HEK293 (cell line): ENCODE measurements at regions not wholly inside any gene's neighbourhood (a gene's known extent, or its start where the extent isn't known, plus 50 kb on each side); places are given as distances from the start of the nearest gene placed in this dataset.

Source experiments
- CTCF ChIA-PET: fragments of 350-600 bp; formaldehyde crosslinking; extraction: SDS; loops from one replicate; lab custom pipeline; 2021; ENCODE audit warnings: antibody characterized with exemption; lab: Yijun Ruan, JAX
- POLR2A ChIA-PET: fragments of 300-600 bp; formaldehyde crosslinking; extraction: SDS; loops from one replicate; lab custom pipeline; 2020; ENCODE audit warnings: antibody characterized with exemption, inconsistent platforms; lab: Yijun Ruan, JAX
- H3K27ac ChIP-seq: fragments of 200-500 bp; sonication (Bioruptor generic); 2 replicates; pipeline ENCODE4 v1.5.1; 2014; ENCODE audit warnings: low read depth, low read length, control low read depth, inconsistent platforms; ENCODE audit errors: extremely low read depth
- H3K36me3 ChIP-seq, 2 experiments: fragments of 200-500 bp in 1 of 2; sonication (Bioruptor generic) in 1 of 2; 1 replicate in 1 of 2; 2 replicates in 1 of 2; pipeline ENCODE4 v1.5.1; 2014 to 2017; ENCODE audit warnings: inconsistent platforms in 2 of 2, low read length in 2 of 2; ENCODE audit not compliant: control insufficient read depth in 2 of 2, insufficient read depth in 1 of 2
- H3K4me1 ChIP-seq: fragments of 200-500 bp; sonication (Bioruptor generic); 2 replicates; pipeline ENCODE4 v1.5.1; 2014; ENCODE audit warnings: mild to moderate bottlenecking, low read length, inconsistent platforms; ENCODE audit not compliant: control insufficient read depth, insufficient read depth
- H3K4me3 ChIP-seq: 2 replicates; pipeline ENCODE4 v1.5.1; 2011; ENCODE audit warnings: low read depth, mild to moderate bottlenecking, control low read depth, low read length, moderate library complexity
- H3K9me3 ChIP-seq: fragments of 200-500 bp; sonication (Bioruptor generic); 2 replicates; pipeline ENCODE4 v1.5.1; 2014; ENCODE audit warnings: low read depth, low read length, inconsistent platforms; ENCODE audit not compliant: control insufficient read depth, insufficient read depth
- ATF2 ChIP-seq: fragments of 450-650 bp; formaldehyde crosslinking; IDR thresholded peaks from 2 replicates; pipeline ENCODE4 v1.5.1; 2016; ENCODE audit warnings: missing biosample characterization, missing genetic modification characterization, low read depth
- BCL6B ChIP-seq: fragments of 450-650 bp; formaldehyde crosslinking; IDR thresholded peaks from 2 replicates; pipeline ENCODE4 v1.5.1; 2017; ENCODE audit warnings: missing biosample characterization, missing genetic modification characterization
- PBX3 ChIP-seq: sonication (generic); formaldehyde crosslinking; IDR thresholded peaks from 2 replicates; pipeline ENCODE4 v1.8.1; 2022; ENCODE audit warnings: mild to moderate bottlenecking, moderate library complexity, missing genetic modification reagents
- YY2 ChIP-seq: fragments of 450-650 bp; formaldehyde crosslinking; IDR thresholded peaks from 2 replicates; pipeline ENCODE4 v1.5.1; 2016; ENCODE audit warnings: missing biosample characterization, missing genetic modification characterization
- ZEB2 ChIP-seq: fragments of 450-650 bp; formaldehyde crosslinking; IDR thresholded peaks from 2 replicates; pipeline ENCODE4 v1.5.1; 2016; ENCODE audit warnings: missing biosample characterization, missing genetic modification characterization
- ZNF112 ChIP-seq: fragments of 450-650 bp; formaldehyde crosslinking; IDR thresholded peaks from 2 replicates; pipeline ENCODE4 v1.5.0; 2017; ENCODE audit warnings: missing biosample characterization, missing genetic modification characterization
- ZNF121 ChIP-seq: fragments of 450-650 bp; formaldehyde crosslinking; IDR thresholded peaks from 2 replicates; pipeline ENCODE4 v1.5.1; 2016; ENCODE audit warnings: missing biosample characterization, missing genetic modification characterization
- ZNF169 ChIP-seq: fragments of 450-650 bp; formaldehyde crosslinking; IDR thresholded peaks from 2 replicates; pipeline ENCODE4 v1.5.1; 2016; ENCODE audit warnings: missing biosample characterization, missing genetic modification characterization
- ZNF211 ChIP-seq: fragments of 450-650 bp; formaldehyde crosslinking; IDR thresholded peaks from 2 replicates; pipeline ENCODE4 v1.5.1; 2016; ENCODE audit warnings: low read depth, missing biosample characterization, missing genetic modification characterization
- ZNF214 ChIP-seq: fragments of 450-650 bp; formaldehyde crosslinking; IDR thresholded peaks from 2 replicates; pipeline ENCODE4 v1.5.1; 2017; ENCODE audit warnings: missing biosample characterization, mild to moderate bottlenecking, missing genetic modification characterization, borderline replicate concordance
- ZNF23 ChIP-seq: fragments of 450-650 bp; formaldehyde crosslinking; IDR thresholded peaks from 2 replicates; pipeline ENCODE4 v1.5.1; 2016; ENCODE audit warnings: missing biosample characterization, missing genetic modification characterization, borderline replicate concordance
- ZNF366 ChIP-seq: fragments of 450-650 bp; formaldehyde crosslinking; conservative IDR thresholded peaks from 2 replicates; pipeline ENCODE4 v1.5.1; 2016; ENCODE audit warnings: missing biosample characterization, missing genetic modification characterization
- ZNF501 ChIP-seq: fragments of 450-650 bp; formaldehyde crosslinking; IDR thresholded peaks from 2 replicates; pipeline ENCODE4 v1.5.1; 2016; ENCODE audit warnings: missing biosample characterization, missing genetic modification characterization
- ZNF518A ChIP-seq: fragments of 450-650 bp; formaldehyde crosslinking; conservative IDR thresholded peaks from 2 replicates; pipeline ENCODE4 v1.5.1; 2016; ENCODE audit warnings: low read depth, missing biosample characterization, missing genetic modification characterization
- ZNF529 ChIP-seq: fragments of 450-650 bp; formaldehyde crosslinking; IDR thresholded peaks from 2 replicates; pipeline ENCODE4 v1.5.1; 2017; ENCODE audit warnings: missing genetic modification characterization, missing biosample characterization; ENCODE audit not compliant: insufficient replicate concordance
- ZNF548 ChIP-seq: fragments of 450-650 bp; formaldehyde crosslinking; IDR thresholded peaks from 2 replicates; pipeline ENCODE4 v1.5.1; 2016; ENCODE audit warnings: missing biosample characterization, missing genetic modification characterization
- ZNF629 ChIP-seq: fragments of 450-650 bp; formaldehyde crosslinking; IDR thresholded peaks from 2 replicates; pipeline ENCODE4 v1.5.1; 2017; ENCODE audit warnings: missing biosample characterization, missing genetic modification characterization
- ZNF692 ChIP-seq: fragments of 450-650 bp; formaldehyde crosslinking; IDR thresholded peaks from 2 replicates; pipeline ENCODE4 v1.5.1; 2016; ENCODE audit warnings: missing biosample characterization, missing genetic modification characterization
- ZNF701 ChIP-seq: fragments of 450-650 bp; formaldehyde crosslinking; IDR thresholded peaks from 2 replicates; pipeline ENCODE4 v1.5.1; 2016; ENCODE audit warnings: missing biosample characterization, missing genetic modification characterization
- ZNF768 ChIP-seq: fragments of 450-650 bp; formaldehyde crosslinking; IDR thresholded peaks from 2 replicates; pipeline ENCODE4 v1.5.1; 2018; ENCODE audit warnings: missing biosample characterization, mild to moderate bottlenecking, missing genetic modification characterization

GRCh38 chr13:87358319-87358718 is 312.9 kb upstream of the SLITRK5 start:
- Histone ChIP-seq H3K9me3 (no peaks in the 10 kb centered on the region), H3K27ac (no peak overlapping the region), H3K4me3 (no peak overlapping the region), H3K4me1 (no peaks in the 10 kb centered on the region), H3K36me3 (no peaks in the 10 kb centered on the region)
- CTCF ChIA-PET = interaction anchor here (1.0 kb wide), 1 partner anchor 125 kb away, joined by 3 read pairs; no protein-coding TSS in a partner anchor
- TF ChIP-seq ZNF169 (tag by site-specific recombination) = no peak
- TF ChIP-seq ZNF211 (tag by site-specific recombination) = no peak
- TF ChIP-seq ZEB2 (tag by site-specific recombination) = no peak
- no peak for TF ChIP-seq ZNF629 (tag by site-specific recombination)
- no peak for TF ChIP-seq ZNF701 (tag by site-specific recombination)
- TF ChIP-seq ZNF501 = no peak
- no peak for TF ChIP-seq ZNF518A (tag by site-specific recombination)
- TF ChIP-seq YY2 (tag by site-specific recombination) = no peak
- no peak for TF ChIP-seq ZNF121 (tag by site-specific recombination)
- no peak for TF ChIP-seq ZNF529
- TF ChIP-seq ZNF548 = no peak
- POLR2A ChIA-PET = no interaction called here

- Histone ChIP-seq H3K36me3 (no peaks in the 10 kb centered on the region), H3K9me3 (no peaks in the 10 kb centered on the region), H3K4me1 (no peaks in the 10 kb centered on the region), H3K27ac (no peak overlapping the region), H3K4me3 (no peak overlapping the region)
- ChIA-PET CTCF (no interaction called here), POLR2A (no interaction called here)
- TF ChIP-seq ZNF518A (tag by site-specific recombination) = no peak
- TF ChIP-seq PBX3 (CRISPR knock-in tag) = no peak
- no peak for TF ChIP-seq ZNF692 (tag by site-specific recombination)
- TF ChIP-seq ZNF23 (tag by site-specific recombination) = no peak
- TF ChIP-seq BCL6B (tag by site-specific recombination) = no peak
- TF ChIP-seq ZNF214 (tag by site-specific recombination) = no peak
- TF ChIP-seq ZNF768 = no peak
- no peak for TF ChIP-seq ZNF366 (tag by site-specific recombination)
- TF ChIP-seq ATF2 (tag by site-specific recombination) = no peak
- TF ChIP-seq ZNF112 (tag by site-specific recombination) = no peak
Measured at GRCh38 chr13:87361216-87361615, 310.0 kb upstream of the SLITRK5 start.
